ENCODE measurements at regions not wholly inside any gene's neighbourhood (a gene's known extent, or its start where the extent isn't known, plus 50 kb on each side); places are given as distances from the start of the nearest gene placed in this dataset.

- Histone ChIP-seq H3K4me3 (replicated peaks; ENCODE audit: insufficient read depth, low read length) (no peak overlapping the region), H3K27ac (replicated peaks) (no peak overlapping the region), H3K27me3 (ENCODE audit: insufficient read depth, poor library complexity, severe bottlenecking) (no peaks in the 10 kb centered on the region)
- no peak for TF ChIP-seq CTCF (IDR thresholded peaks at IDR 0.05; ENCODE audit: insufficient read depth, low read length)
- TF ChIP-seq SPI1 (IDR thresholded peaks at IDR 0.05; ENCODE audit: borderline replicate concordance, low read depth), result no peak
- TF ChIP-seq, protein P1, sequence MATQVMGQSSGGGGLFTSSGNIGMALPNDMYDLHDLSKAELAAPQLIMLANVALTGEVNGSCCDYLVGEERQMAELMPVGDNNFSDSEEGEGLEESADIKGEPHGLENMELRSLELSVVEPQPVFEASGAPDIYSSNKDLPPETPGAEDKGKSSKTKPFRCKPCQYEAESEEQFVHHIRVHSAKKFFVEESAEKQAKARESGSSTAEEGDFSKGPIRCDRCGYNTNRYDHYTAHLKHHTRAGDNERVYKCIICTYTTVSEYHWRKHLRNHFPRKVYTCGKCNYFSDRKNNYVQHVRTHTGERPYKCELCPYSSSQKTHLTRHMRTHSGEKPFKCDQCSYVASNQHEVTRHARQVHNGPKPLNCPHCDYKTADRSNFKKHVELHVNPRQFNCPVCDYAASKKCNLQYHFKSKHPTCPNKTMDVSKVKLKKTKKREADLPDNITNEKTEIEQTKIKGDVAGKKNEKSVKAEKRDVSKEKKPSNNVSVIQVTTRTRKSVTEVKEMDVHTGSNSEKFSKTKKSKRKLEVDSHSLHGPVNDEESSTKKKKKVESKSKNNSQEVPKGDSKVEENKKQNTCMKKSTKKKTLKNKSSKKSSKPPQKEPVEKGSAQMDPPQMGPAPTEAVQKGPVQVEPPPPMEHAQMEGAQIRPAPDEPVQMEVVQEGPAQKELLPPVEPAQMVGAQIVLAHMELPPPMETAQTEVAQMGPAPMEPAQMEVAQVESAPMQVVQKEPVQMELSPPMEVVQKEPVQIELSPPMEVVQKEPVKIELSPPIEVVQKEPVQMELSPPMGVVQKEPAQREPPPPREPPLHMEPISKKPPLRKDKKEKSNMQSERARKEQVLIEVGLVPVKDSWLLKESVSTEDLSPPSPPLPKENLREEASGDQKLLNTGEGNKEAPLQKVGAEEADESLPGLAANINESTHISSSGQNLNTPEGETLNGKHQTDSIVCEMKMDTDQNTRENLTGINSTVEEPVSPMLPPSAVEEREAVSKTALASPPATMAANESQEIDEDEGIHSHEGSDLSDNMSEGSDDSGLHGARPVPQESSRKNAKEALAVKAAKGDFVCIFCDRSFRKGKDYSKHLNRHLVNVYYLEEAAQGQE (IDR thresholded peaks at IDR 0.05; ENCODE audit: insufficient replicate concordance, low read depth), result no peak
- no peak for TF ChIP-seq POLR2AphosphoS5 (IDR thresholded peaks at IDR 0.05; ENCODE audit: low read depth)
- no peak for TF ChIP-seq GABPA (IDR thresholded peaks at IDR 0.05; ENCODE audit: low read depth)
- no peak for DNase-seq (ENCODE audit: low read depth in 1 of 2, low spot score in 1 of 2)
Observed at GRCh38 chr12:58465418-58465817, 454.9 kb downstream of the LRIG3 start.

DNA sequence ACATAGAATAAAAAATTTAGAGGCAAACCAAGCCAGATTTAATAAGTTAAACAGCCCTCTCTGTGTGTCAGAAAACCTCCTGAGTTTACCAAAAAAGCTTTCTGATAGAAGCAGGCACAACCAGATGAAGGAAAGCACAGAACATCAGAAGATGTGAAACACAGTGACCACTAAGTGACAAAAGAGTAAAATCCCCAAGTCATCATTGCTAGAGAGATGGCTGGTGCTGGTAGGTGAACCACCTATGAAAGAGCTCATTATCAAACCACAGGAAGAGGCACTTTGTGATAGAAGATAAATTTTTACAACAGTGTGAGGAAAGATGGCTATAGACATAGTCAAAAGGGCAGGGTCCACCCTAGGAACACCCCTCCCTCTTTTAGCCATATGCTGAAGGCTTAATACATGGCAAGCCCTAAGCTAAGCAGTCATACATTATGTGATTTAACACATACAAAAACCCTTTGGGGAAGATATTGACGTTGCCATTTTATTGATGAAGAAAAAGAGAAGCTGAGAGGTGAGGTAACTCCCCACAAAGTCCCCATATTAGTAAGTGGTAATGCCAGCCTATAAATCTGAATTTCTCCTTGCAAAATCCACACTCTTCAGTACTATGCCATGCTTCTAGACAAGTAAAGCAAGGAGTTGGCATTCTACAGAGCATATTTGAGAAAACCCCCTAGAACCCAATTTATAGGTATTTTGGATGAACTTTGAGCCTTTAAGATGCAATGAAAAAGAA lies 449.9 kb downstream of the LRIG3 start:
- no peak overlapping the region for H3K4me3 ChIP-seq (replicated peaks; ENCODE audit: insufficient read depth, low read length)
- TF ChIP-seq SPI1 (IDR thresholded peaks at IDR 0.05; ENCODE audit: borderline replicate concordance, low read depth), result no peak
- no peak for TF ChIP-seq GABPA (IDR thresholded peaks at IDR 0.05; ENCODE audit: low read depth)
- TF ChIP-seq POLR2AphosphoS5 (IDR thresholded peaks at IDR 0.05; ENCODE audit: low read depth), result no peak
- TF ChIP-seq CTCF (IDR thresholded peaks at IDR 0.05; ENCODE audit: insufficient read depth, low read length), result no peak
- TF ChIP-seq, protein P1 (IDR thresholded peaks at IDR 0.05; ENCODE audit: insufficient replicate concordance, low read depth), result no peak
- DNase-seq (ENCODE audit: low read depth in 1 of 2, low spot score in 1 of 2), result no peak
- H3K27me3 ChIP-seq (ENCODE audit: insufficient read depth, poor library complexity, severe bottlenecking), result no peaks in the 10 kb centered on the region
- H3K27ac ChIP-seq (replicated peaks), result no peak overlapping the region

DNA sequence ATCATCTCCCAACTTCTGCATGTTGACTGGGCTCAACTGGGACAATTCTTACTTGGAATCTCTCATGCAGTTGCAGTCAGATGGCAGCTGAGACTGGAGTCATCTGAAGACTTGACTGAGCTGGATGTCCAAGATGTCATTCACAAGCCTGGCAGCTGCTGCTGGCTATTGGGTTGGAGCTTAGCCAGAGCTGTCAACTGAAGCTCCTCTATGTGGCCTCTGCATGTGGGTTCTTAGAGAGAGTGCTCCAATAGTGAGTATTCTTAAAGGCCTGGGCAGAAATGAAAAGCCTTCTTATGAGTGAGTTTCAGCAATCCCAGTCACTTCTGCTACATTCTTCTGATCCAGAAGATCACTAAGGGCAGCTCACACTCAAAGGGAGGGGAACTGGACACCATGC lies 440.9 kb downstream of the LRIG3 start:
- Histone ChIP-seq H3K4me3 (replicated peaks; ENCODE audit: insufficient read depth, low read length) (no peak overlapping the region), H3K27me3 (ENCODE audit: insufficient read depth, poor library complexity, severe bottlenecking) (no peaks in the 10 kb centered on the region), H3K27ac (replicated peaks) (no peak overlapping the region)
- TF ChIP-seq, protein P1 (IDR thresholded peaks at IDR 0.05; ENCODE audit: insufficient replicate concordance, low read depth), result no peak
- TF ChIP-seq GABPA (IDR thresholded peaks at IDR 0.05; ENCODE audit: low read depth) (no peak), POLR2AphosphoS5 (IDR thresholded peaks at IDR 0.05; ENCODE audit: low read depth) (no peak), SPI1 (IDR thresholded peaks at IDR 0.05; ENCODE audit: borderline replicate concordance, low read depth) (no peak), CTCF (IDR thresholded peaks at IDR 0.05; ENCODE audit: insufficient read depth, low read length) (no peak)
- DNase-seq (ENCODE audit: low read depth in 1 of 2, low spot score in 1 of 2), result no peak

Measured in HL-60 (cell line).